NCI-H82 treated with DMSO at 0.1 percent for 48 hours (cell line): ENCODE measurements at regions not wholly inside any gene's neighbourhood (a gene's known extent, or its start where the extent isn't known, plus 50 kb on each side); places are given as distances from the start of the nearest gene placed in this dataset.

Experiments used
- DNase-seq: peaks from one replicate; lab custom pipeline; 2025; ENCODE audit not compliant: unreplicated experiment; lab: John Stamatoyannopoulos, UW

GRCh38 chr3:23644099-23644498 lies 161.7 kb upstream of the UBE2E1 start:
- no peak for DNase-seq

DNA sequence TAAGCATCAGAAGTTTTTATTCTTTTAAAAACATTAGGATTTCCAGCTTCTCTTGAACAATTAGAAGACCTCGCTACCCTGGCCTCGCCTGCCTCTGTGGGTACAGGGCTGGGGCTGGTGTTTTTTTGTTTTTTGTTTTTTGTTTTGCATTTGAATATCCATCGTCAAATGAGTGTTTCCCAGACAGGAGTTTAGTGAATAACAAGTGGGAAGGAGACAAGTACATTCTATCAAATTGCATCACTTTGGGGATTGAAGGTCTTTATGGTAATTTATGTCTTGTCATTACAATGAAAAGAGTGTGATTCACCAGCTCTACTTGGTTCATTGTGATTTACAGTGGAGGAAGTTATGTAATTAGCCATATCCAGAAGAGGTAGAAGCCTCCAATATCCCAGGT lies 161.1 kb upstream of the UBE2E1 start:
- DNase-seq, result no peak

DNA sequence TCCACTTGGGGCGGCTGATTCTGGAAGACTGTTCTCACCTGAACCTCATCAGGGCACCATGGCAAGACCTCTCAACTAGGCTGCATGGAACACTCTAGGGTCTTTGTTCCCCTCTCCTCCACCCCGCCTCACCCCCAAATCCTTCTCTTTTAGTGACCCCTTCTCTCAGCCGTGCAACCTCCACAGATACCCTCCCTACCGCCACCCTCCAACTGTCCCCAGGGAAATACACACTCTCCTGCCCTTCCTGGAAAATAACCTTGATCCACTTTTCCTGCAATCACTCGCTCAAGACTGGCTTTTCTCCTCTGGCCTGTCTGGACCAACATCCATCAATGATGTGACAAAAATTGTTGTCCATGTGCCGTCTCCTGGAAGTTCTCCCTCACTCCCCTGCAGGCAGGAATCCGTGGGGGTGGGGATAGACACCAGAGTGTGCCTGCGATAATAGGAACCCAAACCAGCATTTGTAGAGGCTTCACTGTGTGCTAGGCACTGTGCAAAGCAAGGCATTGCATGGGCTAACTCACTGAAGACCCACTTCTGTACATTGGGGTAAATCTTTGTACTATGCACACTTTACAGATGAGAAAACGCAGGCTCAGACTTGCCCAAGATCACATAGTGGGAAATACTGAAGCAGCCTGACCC lies 160.1 kb upstream of the UBE2E1 start:
- DNase-seq, result no peak

DNA sequence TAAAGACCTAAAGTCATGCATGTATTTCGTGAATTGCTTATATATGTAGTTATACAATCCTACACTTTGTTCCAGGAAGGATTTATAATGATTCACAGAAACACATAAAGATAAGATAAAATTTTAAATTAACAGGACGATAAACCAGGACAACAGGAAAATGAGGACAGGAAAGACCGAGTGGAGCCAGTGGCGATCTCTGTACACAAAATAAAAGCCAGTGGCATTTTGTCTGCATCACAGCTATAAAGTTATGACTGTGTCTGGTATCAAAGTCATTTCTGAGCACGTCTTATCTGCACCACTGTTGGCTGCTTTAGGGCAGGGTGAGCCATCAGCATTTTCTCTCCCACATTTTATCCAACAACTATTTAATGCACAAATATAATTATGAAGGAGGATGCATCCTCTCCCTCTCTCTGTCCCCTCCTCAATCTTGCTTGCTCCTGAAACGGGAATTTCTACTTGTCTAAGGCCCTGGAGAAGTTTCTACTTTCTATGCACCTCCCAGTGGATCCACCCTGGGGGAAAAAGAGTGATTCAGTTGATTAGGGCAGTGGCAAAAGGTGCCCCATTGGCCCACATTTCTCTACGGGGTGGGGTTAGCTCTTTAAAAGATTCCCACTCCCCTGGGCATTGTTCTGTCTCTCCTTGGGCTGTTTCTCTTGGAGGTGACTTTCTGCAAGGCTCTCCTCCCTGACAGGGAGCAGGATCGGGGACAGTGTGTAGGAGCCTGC lies 159.4 kb upstream of the UBE2E1 start:
- DNase-seq, result no peak

GRCh38 chr3:23647706-23648258 lies 158.0 kb upstream of the UBE2E1 start:
- no peak for DNase-seq

DNA sequence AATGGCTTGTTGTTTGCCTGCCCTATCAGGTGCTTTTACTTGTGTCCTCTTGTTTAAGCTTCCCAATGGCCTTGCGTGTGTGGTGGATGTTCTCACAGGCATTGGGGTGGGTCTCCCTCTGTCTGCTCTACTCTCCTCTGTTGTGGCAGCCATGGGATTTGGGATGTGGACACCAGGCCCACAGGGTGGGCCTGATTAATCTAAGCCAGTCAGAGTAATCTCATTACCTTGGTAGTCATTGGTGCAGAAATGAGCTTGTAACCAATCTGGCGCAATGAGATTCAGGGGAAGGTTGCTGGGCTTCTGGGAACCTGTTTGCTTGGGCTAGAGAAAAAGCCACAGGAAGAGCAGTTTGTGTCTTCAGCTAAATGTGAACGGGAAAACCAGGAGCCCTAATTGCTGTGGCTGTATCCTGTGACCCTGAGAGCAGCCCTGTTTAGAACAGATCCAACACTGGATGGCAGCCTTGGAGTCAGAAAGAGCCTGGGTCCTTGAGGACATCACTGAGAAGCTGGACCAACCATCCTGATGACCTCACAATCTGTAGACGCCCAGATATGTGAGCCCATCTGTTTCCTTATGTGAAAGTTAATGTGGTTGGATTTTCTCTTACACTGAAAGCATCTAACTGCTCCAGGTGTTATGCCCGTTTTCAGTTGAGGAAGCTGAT lies 157.3 kb upstream of the UBE2E1 start:
- peak; percentile 84 for DNase-seq

DNA sequence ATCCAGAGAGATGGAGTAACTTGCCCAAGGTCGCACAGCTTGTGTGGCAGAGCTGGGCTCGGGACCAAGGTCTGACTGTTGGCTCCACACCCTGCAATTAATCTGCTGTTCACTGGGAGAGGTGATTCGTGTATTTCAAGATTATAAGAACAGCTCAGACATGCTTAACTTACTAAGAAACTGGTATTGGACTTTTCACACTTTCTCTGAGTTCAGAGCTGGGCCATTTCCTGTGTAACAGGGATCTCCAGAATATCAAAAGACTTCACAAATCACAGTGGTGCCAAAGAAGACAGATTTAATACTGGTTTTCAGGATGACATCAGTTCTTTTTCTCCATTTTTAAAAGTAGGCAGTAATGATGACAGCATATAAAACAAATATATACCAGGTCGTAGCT lies 156.8 kb upstream of the UBE2E1 start:
- DNase-seq, result no peak

GRCh38 chr3:23649448-23649847 lies 156.3 kb upstream of the UBE2E1 start:
- no peak for DNase-seq

DNA sequence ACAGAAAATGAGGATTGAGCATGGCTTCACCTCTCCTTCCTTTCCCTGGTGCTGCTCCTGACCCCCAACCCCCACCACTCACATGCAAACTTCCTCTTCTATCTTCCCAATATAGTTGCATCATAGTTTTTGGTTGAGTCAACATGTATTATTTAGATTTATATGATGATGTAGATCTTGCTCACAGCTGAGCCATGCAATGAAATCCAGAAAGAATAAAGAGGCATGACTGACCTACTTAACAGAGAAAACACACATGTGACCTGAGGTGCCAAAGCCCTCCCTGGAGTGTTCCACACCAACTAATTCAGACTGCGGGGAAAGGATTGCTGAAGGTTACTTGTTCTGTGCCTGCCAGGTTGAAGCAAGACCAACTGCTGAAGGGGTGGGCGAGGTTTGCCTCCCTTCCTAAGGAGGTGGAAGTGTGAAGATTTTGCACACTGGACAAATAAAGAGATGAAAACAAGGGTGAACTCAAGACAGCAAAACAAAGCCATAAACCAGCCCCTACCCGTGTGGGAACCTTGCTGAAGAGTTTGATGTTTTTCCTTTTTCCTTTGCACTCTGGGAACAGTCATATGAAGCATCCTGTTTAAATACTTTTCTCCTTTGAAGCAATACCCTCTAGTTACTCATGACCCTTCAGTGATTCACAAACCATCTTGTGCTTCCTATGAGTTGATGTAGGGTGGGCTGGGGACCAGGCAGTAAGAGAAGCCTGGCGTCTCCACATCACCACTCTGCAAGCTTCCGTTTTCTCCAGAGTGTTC lies 155.2 kb upstream of the UBE2E1 start:
- no peak for DNase-seq

- DNase-seq, result no peak
These were observed 151.9 kb upstream of the UBE2E1 start for GRCh38 chr3:23653647-23654525.

- DNase-seq, result no peak
These were observed 151.2 kb upstream of the UBE2E1 start for GRCh38 chr3:23654571-23654970.

DNA sequence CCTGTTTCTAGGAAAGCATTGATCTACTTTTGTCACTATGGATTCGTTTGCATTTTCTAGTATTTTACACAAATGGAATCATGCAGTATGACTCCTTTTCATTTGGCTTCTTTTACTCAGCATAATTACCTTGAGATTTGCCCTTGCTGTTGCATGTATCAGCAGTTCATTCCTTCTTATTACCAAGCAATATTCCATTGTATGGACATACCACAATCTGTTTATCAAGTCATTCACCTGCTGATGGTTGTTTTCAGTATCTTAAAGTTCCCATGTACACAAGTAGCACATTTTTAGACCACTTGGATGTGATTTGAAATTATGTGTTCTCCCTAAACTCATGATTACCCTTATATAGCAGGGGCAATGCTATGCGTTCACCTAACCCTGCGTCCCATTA lies 150.0 kb upstream of the UBE2E1 start:
- no peak for DNase-seq

DNA sequence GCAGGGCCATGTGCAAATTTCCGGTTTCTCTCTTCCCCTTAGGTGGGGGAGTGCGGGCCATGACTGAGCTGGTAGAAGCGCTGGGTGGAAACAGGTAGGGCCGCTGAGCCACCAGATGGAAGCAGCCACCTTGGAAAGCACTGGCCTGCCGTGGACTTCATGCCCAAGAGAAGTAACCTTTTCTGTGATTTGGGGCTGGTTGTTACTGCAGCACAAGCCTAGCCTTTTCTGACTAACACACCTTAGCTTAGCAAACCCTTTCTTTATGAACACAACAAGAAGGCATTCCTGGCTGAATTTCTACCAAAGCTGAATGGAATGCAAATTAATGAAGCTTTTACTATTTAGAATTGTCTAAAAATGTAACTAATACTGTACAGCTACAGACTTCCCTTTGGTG lies 149.6 kb upstream of the UBE2E1 start:
- no peak for DNase-seq

GRCh38 chr3:23656821-23657220 lies 148.9 kb upstream of the UBE2E1 start:
- no peak for DNase-seq

DNA sequence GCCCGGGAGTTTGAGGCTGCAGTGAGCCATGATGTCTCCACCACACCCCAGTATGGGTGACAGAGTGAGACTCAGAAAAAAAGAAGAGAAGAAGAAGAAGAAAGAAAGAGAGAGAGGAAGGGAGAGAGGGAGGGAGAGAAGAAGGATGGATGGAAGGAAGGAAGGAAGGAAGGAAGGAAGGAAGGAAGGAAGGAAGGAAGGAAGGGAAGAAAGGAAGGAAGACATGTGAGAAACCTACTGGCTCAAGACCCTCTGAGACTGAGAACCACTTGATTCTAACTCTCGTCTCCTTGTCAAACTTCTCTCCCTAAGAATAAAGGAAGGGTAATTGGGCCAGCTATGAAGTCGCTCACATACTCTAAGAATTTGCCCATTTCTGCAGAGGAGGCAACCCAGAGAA lies 148.1 kb upstream of the UBE2E1 start:
- no peak for DNase-seq

DNA sequence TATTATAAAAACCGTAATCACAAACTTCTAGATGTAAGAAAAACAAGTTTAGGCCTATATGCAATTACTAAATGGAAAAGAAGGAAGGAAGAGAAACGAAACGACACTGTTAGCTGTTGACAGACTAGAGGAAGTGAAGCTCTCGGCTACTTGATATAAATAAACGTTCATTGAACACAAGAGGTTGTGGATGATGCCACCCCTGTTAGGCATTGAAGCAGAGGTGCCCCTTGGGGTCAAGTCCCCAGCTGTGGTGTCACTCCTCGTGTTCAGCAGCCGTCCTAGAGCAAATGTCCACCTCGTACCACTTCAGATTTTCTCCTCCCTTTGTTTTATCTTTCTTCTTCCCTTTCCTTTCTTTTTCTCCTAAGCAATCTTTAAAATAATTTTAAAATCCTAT lies 146.5 kb upstream of the UBE2E1 start:
- DNase-seq, result no peak

- DNase-seq, result no peak
These were observed 145.8 kb upstream of the UBE2E1 start for GRCh38 chr3:23659840-23660430.

DNA sequence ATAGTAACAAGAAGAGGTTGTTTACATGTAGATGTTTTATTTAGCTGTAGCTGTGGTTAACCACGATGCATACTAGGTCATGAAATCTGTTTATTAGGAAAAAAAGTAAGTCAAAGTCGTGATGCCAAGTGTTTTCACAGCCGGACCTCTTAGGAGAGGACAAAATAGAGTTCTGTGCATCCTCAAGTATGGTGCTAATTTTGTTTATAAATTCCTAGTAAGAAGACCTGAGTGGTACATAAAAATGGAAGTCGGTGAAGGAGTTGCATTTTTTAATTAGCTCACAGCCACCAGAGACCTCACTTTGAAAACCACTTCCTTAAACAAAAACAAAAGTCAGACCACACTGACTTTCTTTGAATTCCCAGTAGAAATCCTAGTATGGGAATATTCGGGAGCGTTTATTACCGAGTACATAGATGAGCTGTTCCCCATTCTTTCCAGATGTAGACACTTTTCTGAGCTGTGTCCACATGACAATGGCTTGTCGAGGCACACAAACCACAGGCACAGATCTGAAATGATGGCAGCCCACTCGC lies 143.6 kb upstream of the UBE2E1 start:
- no peak for DNase-seq

GRCh38 chr3:23663246-23663645 lies 142.5 kb upstream of the UBE2E1 start:
- no peak for DNase-seq
